WTC11 (cell line): ENCODE measurements at regions not wholly inside any gene's neighbourhood (a gene's known extent, or its start where the extent isn't known, plus 50 kb on each side); places are given as distances from the start of the nearest gene placed in this dataset.

Source experiments
- ATAC-seq: fragments of 200-7000 bp; cut with Tn5 transposase; 2 replicates; pipeline ENCODE4 v1.10.0; 2021; ENCODE audit warnings: mild to moderate bottlenecking, moderate library complexity
- CTCF ChIA-PET: fragments of 300-600 bp; sonication (Branson Sonifier 250); formaldehyde crosslinking; loops from one replicate; lab custom pipeline; 2021; ENCODE audit warnings: antibody characterized with exemption; lab: Charles Lee
- POLR2A ChIA-PET: fragments of 350-600 bp; sonication (Branson Sonifier 250); formaldehyde crosslinking; loops from one replicate; lab custom pipeline; 2021; ENCODE audit warnings: antibody characterized with exemption; lab: Charles Lee
- DNase-seq: peaks from one replicate; pipeline ENCODE4 v3.0.0; 2021; ENCODE audit warnings: low spot score
- H3K27ac Mint-ChIP-seq: 2 replicates; pipeline ENCODE4 v1.8.0; 2021; ENCODE audit warnings: mixed read lengths
- H3K27me3 Mint-ChIP-seq: 2 replicates; pipeline ENCODE4 v1.8.0; 2021; ENCODE audit warnings: low read depth, mild to moderate bottlenecking, moderate library complexity, mixed read lengths
- H3K36me3 Mint-ChIP-seq: 2 replicates; pipeline ENCODE4 v1.8.0; 2021; ENCODE audit warnings: mixed read lengths
- H3K4me1 Mint-ChIP-seq: 2 replicates; pipeline ENCODE4 v1.8.0; 2022; ENCODE audit warnings: mixed read lengths
- H3K4me3 Mint-ChIP-seq: 2 replicates; pipeline ENCODE4 v1.8.0; 2021; ENCODE audit warnings: mild to moderate bottlenecking, moderate library complexity, mixed read lengths
- H3K9me3 Mint-ChIP-seq: 2 replicates; pipeline ENCODE4 v1.8.0; 2021; ENCODE audit warnings: mixed read lengths
- ATF6 ChIP-seq: sonication (generic); formaldehyde crosslinking; IDR thresholded peaks from 2 replicates; pipeline ENCODE4 v1.8.1; 2023; ENCODE audit warnings: mild to moderate bottlenecking, missing genetic modification reagents
- ERG ChIP-seq: fragments of 250-450 bp; sonication (Bioruptor Pico); IDR thresholded peaks from 2 replicates; pipeline ENCODE4 v1.8.0; 2021; ENCODE audit warnings: mild to moderate bottlenecking
- ETV6 ChIP-seq: sonication (generic); formaldehyde crosslinking; IDR thresholded peaks from 2 replicates; pipeline ENCODE4 v1.8.1; 2022; ENCODE audit warnings: mild to moderate bottlenecking, missing genetic modification reagents
- FOXP4 ChIP-seq: sonication (generic); formaldehyde crosslinking; IDR thresholded peaks from 2 replicates; pipeline ENCODE4 v1.8.0; 2022; ENCODE audit warnings: mild to moderate bottlenecking, missing genetic modification reagents
- GRHL2 ChIP-seq: fragments of 250-450 bp; sonication (Bioruptor Pico); IDR thresholded peaks from 2 replicates; pipeline ENCODE4 v1.8.0; 2022; ENCODE audit warnings: mild to moderate bottlenecking, moderate library complexity; ENCODE audit not compliant: insufficient replicate concordance, severe bottlenecking
- HMGA2 ChIP-seq: fragments of 250-450 bp; sonication (Bioruptor Pico); IDR thresholded peaks from 2 replicates; pipeline ENCODE4 v1.4.0; 2021; ENCODE audit warnings: mild to moderate bottlenecking, moderate library complexity
- HMGXB4 ChIP-seq: sonication (generic); formaldehyde crosslinking; IDR thresholded peaks from 2 replicates; pipeline ENCODE4 v1.8.1; 2023; ENCODE audit warnings: mild to moderate bottlenecking, moderate library complexity, missing genetic modification reagents
- JUN ChIP-seq: sonication (generic); formaldehyde crosslinking; IDR thresholded peaks from 2 replicates; pipeline ENCODE4 v1.8.0; 2023; ENCODE audit warnings: mild to moderate bottlenecking, missing genetic modification reagents
- KAT7 ChIP-seq: sonication (generic); formaldehyde crosslinking; IDR thresholded peaks from 2 replicates; pipeline ENCODE4 v1.8.1; 2023; ENCODE audit warnings: missing genetic modification reagents, mild to moderate bottlenecking, borderline replicate concordance
- MAX ChIP-seq: sonication (generic); formaldehyde crosslinking; IDR thresholded peaks from 2 replicates; pipeline ENCODE4 v1.8.0; 2022; ENCODE audit warnings: mild to moderate bottlenecking, missing genetic modification reagents
- MYBL2 ChIP-seq: sonication (generic); formaldehyde crosslinking; IDR thresholded peaks from 2 replicates; pipeline ENCODE4 v1.8.1; 2023; ENCODE audit warnings: mild to moderate bottlenecking, moderate library complexity, missing genetic modification reagents
- NFE2L1 ChIP-seq: sonication (generic); formaldehyde crosslinking; IDR thresholded peaks from 2 replicates; pipeline ENCODE4 v1.8.1; 2023; ENCODE audit warnings: missing genetic modification reagents
- PREB ChIP-seq: sonication (generic); formaldehyde crosslinking; IDR thresholded peaks from 2 replicates; pipeline ENCODE4 v1.8.1; 2022; ENCODE audit warnings: mild to moderate bottlenecking, missing genetic modification reagents, moderate library complexity, borderline replicate concordance
- RORB ChIP-seq: fragments of 250-450 bp; sonication (Bioruptor Pico); IDR thresholded peaks from 2 replicates; pipeline ENCODE4 v1.9.0; 2021; ENCODE audit warnings: mild to moderate bottlenecking
- SMAD3 ChIP-seq: sonication (generic); formaldehyde crosslinking; IDR thresholded peaks from 2 replicates; pipeline ENCODE4 v1.8.0; 2022; ENCODE audit warnings: missing genetic modification reagents, mild to moderate bottlenecking, borderline replicate concordance
- TCF7 ChIP-seq: sonication (generic); formaldehyde crosslinking; IDR thresholded peaks from 2 replicates; pipeline ENCODE4 v1.8.0; 2022; ENCODE audit warnings: mild to moderate bottlenecking, low read depth, missing genetic modification reagents, moderate library complexity
- TEAD1 ChIP-seq: sonication (generic); formaldehyde crosslinking; IDR thresholded peaks from 2 replicates; pipeline ENCODE4 v1.8.0; 2022; ENCODE audit warnings: mild to moderate bottlenecking, missing genetic modification reagents
- USF1 ChIP-seq: sonication (generic); formaldehyde crosslinking; IDR thresholded peaks from 2 replicates; pipeline ENCODE4 v1.8.0; 2022; ENCODE audit warnings: mild to moderate bottlenecking, missing genetic modification reagents
- ZNF121 ChIP-seq: sonication (generic); formaldehyde crosslinking; IDR thresholded peaks from 2 replicates; pipeline ENCODE4 v1.8.0; 2023; ENCODE audit warnings: missing genetic modification reagents
- ZNF281 ChIP-seq: sonication (generic); formaldehyde crosslinking; IDR thresholded peaks from 2 replicates; pipeline ENCODE4 v1.8.0; 2023; ENCODE audit warnings: mild to moderate bottlenecking, missing genetic modification reagents
- ZNF396 ChIP-seq: fragments of 250-450 bp; sonication (Bioruptor Pico); IDR thresholded peaks from 2 replicates; pipeline ENCODE4 v1.8.0; 2021; ENCODE audit warnings: mild to moderate bottlenecking, moderate library complexity, borderline replicate concordance
- ZNF416 ChIP-seq: fragments of 250-450 bp; sonication (Bioruptor Pico); IDR thresholded peaks from 2 replicates; pipeline ENCODE4 v1.9.0; 2021; ENCODE audit warnings: mild to moderate bottlenecking, inconsistent platforms
- ZNF423 ChIP-seq: fragments of 250-450 bp; sonication (Bioruptor Pico); IDR thresholded peaks from 2 replicates; pipeline ENCODE4 v2.1.2; 2022; ENCODE audit warnings: mild to moderate bottlenecking, moderate library complexity

GRCh38 chr6:153976921-153977693, 61.9 kb upstream of the OPRM1 start:
- peaks cover 21% of the 10 kb centered on the region for H3K4me1 Mint-ChIP-seq
- H3K27me3 Mint-ChIP-seq: no peaks in the 10 kb centered on the region
- peaks cover 14% of the 10 kb centered on the region for H3K9me3 Mint-ChIP-seq
- ChIA-PET CTCF (no interaction called here), POLR2A (no interaction called here)
- peaks cover 8% of the 10 kb centered on the region for H3K36me3 Mint-ChIP-seq
- H3K4me3 Mint-ChIP-seq: no peak overlapping the region
- TF ChIP-seq SMAD3 (CRISPR knock-in tag) (no peak), ZNF416 (CRISPR knock-in tag) (no peak), HMGXB4 (CRISPR knock-in tag) (no peak), ZNF121 (CRISPR knock-in tag) (no peak), KAT7 (CRISPR knock-in tag) (no peak), ZNF281 (CRISPR knock-in tag) (no peak), MAX (CRISPR knock-in tag) (no peak), ZNF396 (CRISPR knock-in tag) (no peak), TCF7 (CRISPR knock-in tag) (no peak), HMGA2 (no peak), ZNF423 (CRISPR knock-in tag) (no peak), NFE2L1 (no peak), MYBL2 (CRISPR knock-in tag) (no peak), JUN (CRISPR knock-in tag) (no peak), PREB (CRISPR knock-in tag) (no peak)
- no peak for DNase-seq
- no peak; the same call in 1 of the 2 replicates for ATAC-seq
- H3K27ac Mint-ChIP-seq: no peak overlapping the region

- Mint-ChIP-seq H3K36me3 (no peaks in the 10 kb centered on the region), H3K27me3 (no peaks in the 10 kb centered on the region), H3K9me3 (peaks cover 3% of the 10 kb centered on the region; the same call in 1 of the 2 replicates), H3K4me3 (no peak overlapping the region), H3K27ac (no peak overlapping the region), H3K4me1 (no peaks in the 10 kb centered on the region)
- ATAC-seq: no peak
- CTCF ChIA-PET: no interaction called here
- POLR2A ChIA-PET: no interaction called here
- DNase-seq: no peak
- TF ChIP-seq ETV6 (CRISPR knock-in tag): no peak
- TF ChIP-seq GRHL2 (CRISPR knock-in tag): no peak
- TF ChIP-seq USF1: no peak
- TF ChIP-seq ATF6 (CRISPR knock-in tag): no peak
- no peak for TF ChIP-seq ERG
- TF ChIP-seq TEAD1 (CRISPR knock-in tag): no peak
- TF ChIP-seq ZNF396 (CRISPR knock-in tag): no peak
- no peak for TF ChIP-seq NFE2L1
- TF ChIP-seq SMAD3 (CRISPR knock-in tag): no peak
- no peak for TF ChIP-seq RORB
- no peak for TF ChIP-seq FOXP4
Measured at GRCh38 chr6:153966001-153966400, 73.0 kb upstream of the OPRM1 start.
